Breast epithelium (tissue), 3 donors: ENCODE measurements at regions not wholly inside any gene's neighbourhood (a gene's known extent, or its start where the extent isn't known, plus 50 kb on each side); places are given as distances from the start of the nearest gene placed in this dataset.

Source experiments
- CTCF ChIP-seq, 3 donors: fragments of 450-650 bp; IDR thresholded peaks; one replicate each; pipeline ENCODE4 v1.5.1; 2016 to 2017; ENCODE audit warnings: antibody characterized with exemption in 3 of 3, mild to moderate bottlenecking in 3 of 3, moderate library complexity in 3 of 3
- POLR2A ChIP-seq: fragments of 450-650 bp; IDR thresholded peaks from one replicate; pipeline ENCODE4 v1.6.1; 2016; ENCODE audit warnings: antibody characterized with exemption, mild to moderate bottlenecking, moderate library complexity

GRCh38 chr9:27791311-27791710 lies 218.0 kb upstream of the C9orf72 start:
- no peak for TF ChIP-seq CTCF (IDR thresholded peaks at IDR 0.05)
- no peak for TF ChIP-seq POLR2A
